HepG2 (cell line): ENCODE measurements at regions not wholly inside any gene's neighbourhood (a gene's known extent, or its start where the extent isn't known, plus 50 kb on each side); places are given as distances from the start of the nearest gene placed in this dataset.

Source experiments
- ATAC-seq: fragments of 200-7000 bp; cut with Tn5 transposase; 3 replicates; pipeline ENCODE4 v1.9.1; 2020; ENCODE audit warnings: mild to moderate bottlenecking, moderate library complexity
- BruUV-seq: library from RNA; stranded (reverse); fragments of 400-500 nt; replicated peaks from 2 replicates; lab custom pipeline; 2021; lab: Mats Ljungman, UMichigan
- CTCF ChIA-PET: fragments of 300-600 bp; formaldehyde crosslinking; extraction: SDS; loops from one replicate; lab custom pipeline; 2021; ENCODE audit warnings: low total read pairs, inconsistent platforms, low intra/inter-chr PET ratio; lab: Yijun Ruan, JAX
- POLR2A ChIA-PET: fragments of 350-600 bp; sonication (Branson Sonifier 250); formaldehyde crosslinking; loops from one replicate; lab custom pipeline; 2020; ENCODE audit warnings: antibody characterized with exemption, inconsistent platforms; lab: Yijun Ruan, JAX
- DNase-seq: peaks from one replicate; pipeline ENCODE4 v3.0.0-alpha.2; 2015; ENCODE audit warnings: low spot score
- FAIRE-seq: peaks from 3 replicates; lab custom pipeline; 2011; peaks lifted over from hg19 to GRCh38; lab: Jason Lieb, UNC
- H2AFZ ChIP-seq: one replicate; pipeline ENCODE4 v1.6.1; 2011; ENCODE audit warnings: low read length, inconsistent platforms
- H3K27ac ChIP-seq: fragments of 300-600 bp; 3 replicates; pipeline ENCODE4 v1.8.0; 2011; ENCODE audit warnings: mixed run types, mild to moderate bottlenecking, mixed read lengths, low read length, inconsistent platforms; ENCODE audit not compliant: insufficient read depth; ENCODE audit errors: extremely low read length
- H3K27me3 ChIP-seq, 2 experiments: fragments of 200-600 bp in 1 of 2; 2 replicates in 1 of 2; 3 replicates in 1 of 2; pipeline versions ENCODE4 v1.6.0 to v1.8.0; 2011; ENCODE audit warnings: low read length in 2 of 2, mild to moderate bottlenecking in 2 of 2, moderate library complexity in 2 of 2, inconsistent platforms in 1 of 2; ENCODE audit not compliant: insufficient read depth in 2 of 2, control insufficient read depth in 1 of 2
- H3K36me3 ChIP-seq, 2 experiments: fragments of 200-600 bp in 1 of 2; replicated peaks in 1 of 2; 2 replicates in 1 of 2; 3 replicates in 1 of 2; pipeline versions ENCODE4 v1.5.1 to v1.8.0; 2011; ENCODE audit warnings: low read length in 2 of 2, inconsistent platforms in 1 of 2; ENCODE audit not compliant: insufficient read depth in 2 of 2, control insufficient read depth in 1 of 2
- H3K4me1 ChIP-seq: 2 replicates; pipeline ENCODE4 v1.5.1; 2012; ENCODE audit warnings: low read length, inconsistent platforms; ENCODE audit not compliant: insufficient read depth
- H3K4me2 ChIP-seq: 2 replicates; pipeline ENCODE4 v1.6.0; 2011; ENCODE audit warnings: low read depth, low read length, inconsistent platforms
- H3K4me3 ChIP-seq, 3 experiments: fragments of 200-600 bp in 1 of 3; sonication (generic), shearing (Covaris generic) in 1 of 3; replicated peaks in 1 of 3; 2 replicates each; pipeline ENCODE4 v1.5.1; 2011 to 2016; ENCODE audit warnings: low read length in 3 of 3, inconsistent platforms in 2 of 3, low read depth in 2 of 3, mild to moderate bottlenecking in 2 of 3, control low read depth in 1 of 3, mixed read lengths in 1 of 3; ENCODE audit not compliant: insufficient read depth in 1 of 3
- H3K79me2 ChIP-seq: one replicate; pipeline ENCODE4 v1.6.1; 2011; ENCODE audit warnings: low read length, inconsistent platforms; ENCODE audit not compliant: insufficient read depth
- H3K9ac ChIP-seq: 2 replicates; pipeline ENCODE4 v1.6.0; 2011; ENCODE audit warnings: mild to moderate bottlenecking, low read depth, low read length, inconsistent platforms; ENCODE audit not compliant: insufficient read depth
- H3K9me3 ChIP-seq: 2 replicates; pipeline ENCODE4 v1.5.1; 2012; ENCODE audit warnings: mild to moderate bottlenecking, low read length
- H4K20me1 ChIP-seq: 2 replicates; pipeline ENCODE4 v1.6.0; 2011; ENCODE audit warnings: inconsistent platforms, mild to moderate bottlenecking, low read length, moderate library complexity; ENCODE audit not compliant: insufficient read depth
- AKNA ChIP-seq: sonication (generic); formaldehyde crosslinking; IDR thresholded peaks from 2 replicates; pipeline ENCODE4 v1.4.0; 2020; ENCODE audit warnings: missing genetic modification reagents, borderline replicate concordance
- PREB ChIP-seq: sonication (generic); formaldehyde crosslinking; IDR thresholded peaks from 2 replicates; pipeline ENCODE4 v1.4.0; 2020; ENCODE audit warnings: missing genetic modification reagents
- ZNF235 ChIP-seq: sonication (generic); formaldehyde crosslinking; IDR thresholded peaks from 2 replicates; pipeline ENCODE4 v1.8.1; 2023; ENCODE audit warnings: mild to moderate bottlenecking, missing genetic modification reagents, borderline replicate concordance
- ZNF333 ChIP-seq: sonication (generic); formaldehyde crosslinking; IDR thresholded peaks from 2 replicates; pipeline ENCODE4 v1.4.0; 2020; ENCODE audit warnings: mild to moderate bottlenecking, missing genetic modification reagents, borderline replicate concordance
- ZNF660 ChIP-seq: sonication (generic); formaldehyde crosslinking; IDR thresholded peaks from 2 replicates; pipeline ENCODE4 v1.5.1; 2020; ENCODE audit warnings: mild to moderate bottlenecking, low read depth, missing genetic modification reagents, borderline replicate concordance
- WGBS: methylation state at CpG from one replicate; pipeline ENCODE4 v1.1.6; 2017; ENCODE audit warnings: low lambda C conversion rate; 5-methylcytosine and 5-hydroxymethylcytosine counted together
- in situ Hi-C: cut with HindIII; loops from 2 replicates; pipeline ENCODE4 v1.10.0; 2017; ENCODE audit warnings: low pct_unique_long_range_greater_than_20kb; ENCODE audit not compliant: extremely low pct_ligation_motif_present
- intact Hi-C: fragments of 100-400 bp; cut with micrococcal nuclease; formaldehyde crosslinking; loops from one replicate; pipeline ENCODE4 v1.10.0; 2022; ENCODE audit not compliant: unreplicated experiment
- TF ChIP-seq, protein P1 (sequence below): sonication (generic); formaldehyde crosslinking; IDR thresholded peaks from 2 replicates; pipeline ENCODE4 v1.9.0; 2021; ENCODE audit warnings: missing genetic modification reagents, borderline replicate concordance

DNA sequence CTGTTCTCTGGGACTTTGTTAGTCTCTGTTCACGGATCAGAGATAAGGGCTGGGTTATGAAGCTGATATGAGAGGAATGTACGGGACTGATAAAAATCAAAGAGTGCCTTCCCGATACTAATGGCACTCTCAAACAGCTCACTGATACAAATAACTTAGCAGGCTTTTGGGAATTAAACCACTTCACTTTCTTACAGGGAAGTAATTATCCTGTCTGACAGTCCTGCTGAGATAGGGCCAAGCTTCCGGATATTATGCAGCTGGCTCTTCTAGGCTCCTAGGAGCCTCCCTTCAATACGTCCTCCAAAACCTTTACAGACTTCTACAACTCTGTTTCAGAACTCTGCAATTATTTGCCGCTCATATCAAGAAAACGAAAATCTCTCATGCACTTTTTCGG is 418.0 kb downstream of the NLGN4X start:
- in situ Hi-C loops (no loop called here), intact Hi-C loops (no loop called here)
- no peaks in the 10 kb centered on the region for H4K20me1 ChIP-seq
- no peaks in the 10 kb centered on the region for H3K27me3 ChIP-seq
- TF ChIP-seq ZNF660 (no peak), ZNF333 (CRISPR knock-in tag) (no peak), AKNA (CRISPR knock-in tag) (no peak)
- POLR2A ChIA-PET, result no interaction called here
- H2AFZ ChIP-seq, result no peak overlapping the region
- H3K9me3 ChIP-seq, result peaks cover 38% of the 10 kb centered on the region
- ATAC-seq (no peak), DNase-seq (no peak), FAIRE-seq (no peak)
- no peak overlapping the region for H3K4me3 ChIP-seq
- H3K27ac ChIP-seq, result no peak overlapping the region
- BruUV-seq, result no TSS peak
- 0% methylated on average over 6 of the region's 8 CpGs for WGBS
- H3K36me3 ChIP-seq, result no peaks in the 10 kb centered on the region
- no peak overlapping the region for H3K9ac ChIP-seq
- CTCF ChIA-PET, result no interaction called here
- no peak overlapping the region for H3K4me2 ChIP-seq
- H3K79me2 ChIP-seq, result no peaks in the 10 kb centered on the region
- no peaks in the 10 kb centered on the region for H3K4me1 ChIP-seq

DNA sequence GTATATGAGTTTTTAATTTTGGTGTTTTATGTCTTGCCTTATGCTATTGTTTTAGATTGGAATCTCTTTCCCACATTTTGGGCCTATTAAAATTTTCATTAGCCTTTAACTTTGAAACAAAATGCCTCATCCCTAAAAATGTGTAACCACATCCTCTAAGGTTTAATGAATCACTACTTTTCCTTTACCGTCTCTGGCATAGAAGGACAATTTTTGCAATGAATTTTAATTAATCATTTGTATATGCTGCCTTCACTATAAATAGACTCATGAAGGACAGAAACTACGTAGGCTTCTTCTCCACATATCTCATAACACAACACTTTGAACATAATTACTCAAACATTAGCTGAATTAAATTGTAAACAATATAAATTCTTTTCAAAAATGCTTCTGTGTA is 421.5 kb downstream of the NLGN4X start:
- Histone ChIP-seq H3K27ac (no peak overlapping the region), H3K9ac (no peak overlapping the region), H3K4me2 (no peak overlapping the region), H3K79me2 (no peaks in the 10 kb centered on the region), H3K4me3 (no peak overlapping the region), H3K4me1 (no peaks in the 10 kb centered on the region), H3K36me3 (no peaks in the 10 kb centered on the region), H2AFZ (no peak overlapping the region), H3K27me3 (no peaks in the 10 kb centered on the region), H4K20me1 (no peaks in the 10 kb centered on the region)
- no TSS peak for BruUV-seq
- POLR2A ChIA-PET, result no interaction called here
- FAIRE-seq (no peak), DNase-seq (no peak), ATAC-seq (no peak)
- 9% methylated on average over 2 of the region's 2 CpGs for WGBS
- CTCF ChIA-PET, result no interaction called here
- intact Hi-C loops, result no loop called here
- in situ Hi-C loops, result no loop called here
- TF ChIP-seq ZNF235 (CRISPR knock-in tag), result no peak
- TF ChIP-seq, protein P1, sequence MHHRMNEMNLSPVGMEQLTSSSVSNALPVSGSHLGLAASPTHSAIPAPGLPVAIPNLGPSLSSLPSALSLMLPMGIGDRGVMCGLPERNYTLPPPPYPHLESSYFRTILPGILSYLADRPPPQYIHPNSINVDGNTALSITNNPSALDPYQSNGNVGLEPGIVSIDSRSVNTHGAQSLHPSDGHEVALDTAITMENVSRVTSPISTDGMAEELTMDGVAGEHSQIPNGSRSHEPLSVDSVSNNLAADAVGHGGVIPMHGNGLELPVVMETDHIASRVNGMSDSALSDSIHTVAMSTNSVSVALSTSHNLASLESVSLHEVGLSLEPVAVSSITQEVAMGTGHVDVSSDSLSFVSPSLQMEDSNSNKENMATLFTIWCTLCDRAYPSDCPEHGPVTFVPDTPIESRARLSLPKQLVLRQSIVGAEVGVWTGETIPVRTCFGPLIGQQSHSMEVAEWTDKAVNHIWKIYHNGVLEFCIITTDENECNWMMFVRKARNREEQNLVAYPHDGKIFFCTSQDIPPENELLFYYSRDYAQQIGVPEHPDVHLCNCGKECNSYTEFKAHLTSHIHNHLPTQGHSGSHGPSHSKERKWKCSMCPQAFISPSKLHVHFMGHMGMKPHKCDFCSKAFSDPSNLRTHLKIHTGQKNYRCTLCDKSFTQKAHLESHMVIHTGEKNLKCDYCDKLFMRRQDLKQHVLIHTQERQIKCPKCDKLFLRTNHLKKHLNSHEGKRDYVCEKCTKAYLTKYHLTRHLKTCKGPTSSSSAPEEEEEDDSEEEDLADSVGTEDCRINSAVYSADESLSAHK (CRISPR knock-in tag), result no peak
- TF ChIP-seq PREB, result no peak
- TF ChIP-seq, all 625 proteins: peak for 0
- H3K9me3 ChIP-seq, result peaks cover 36% of the 10 kb centered on the region
